ENCODE measurements at regions not wholly inside any gene's neighbourhood (a gene's known extent, or its start where the extent isn't known, plus 50 kb on each side); places are given as distances from the start of the nearest gene placed in this dataset.

GRCh38 chr11:104246590-104246989, 82.6 kb upstream of the PDGFD start:
- no peak for DNase-seq (ENCODE audit: low read depth)

GRCh38 chr11:104238916-104239315, 75.0 kb upstream of the PDGFD start:
- DNase-seq (ENCODE audit: low read depth): no peak

- DNase-seq (ENCODE audit: low read depth): no peak
Observed at GRCh38 chr11:104225047-104225446, 61.1 kb upstream of the PDGFD start.

- DNase-seq (ENCODE audit: low read depth): no peak
Observed at GRCh38 chr11:104222464-104222863, 58.5 kb upstream of the PDGFD start.

- DNase-seq (ENCODE audit: low read depth): no peak
Observed at GRCh38 chr11:104221455-104221854, 57.5 kb upstream of the PDGFD start.

GRCh38 chr11:104219096-104219495, 55.1 kb upstream of the PDGFD start:
- no peak for DNase-seq (ENCODE audit: low read depth)

GRCh38 chr11:104214517-104214916, 50.6 kb upstream of the PDGFD start:
- no peak for DNase-seq (ENCODE audit: low read depth)
